Progenitor cell of endocrine pancreas (in vitro differentiated cells): ENCODE measurements at regions not wholly inside any gene's neighbourhood (a gene's known extent, or its start where the extent isn't known, plus 50 kb on each side); places are given as distances from the start of the nearest gene placed in this dataset.

Experiments
- DNase-seq: peaks from one replicate; pipeline ENCODE4 v3.0.0; 2021; ENCODE audit warnings: low spot score; ENCODE audit not compliant: unreplicated experiment
- H3K27ac Mint-ChIP-seq: 2 replicates; pipeline ENCODE4 v1.8.0; 2021; ENCODE audit warnings: mild to moderate bottlenecking, moderate library complexity, mixed read lengths
- H3K27me3 Mint-ChIP-seq: 2 replicates; pipeline ENCODE4 v1.8.0; 2021; ENCODE audit warnings: mixed read lengths
- H3K36me3 Mint-ChIP-seq: 2 replicates; pipeline ENCODE4 v1.8.0; 2022; ENCODE audit warnings: mixed read lengths; ENCODE audit not compliant: insufficient read depth
- H3K4me1 Mint-ChIP-seq: 2 replicates; pipeline ENCODE4 v1.8.0; 2021; ENCODE audit warnings: low read depth, mixed read lengths
- H3K4me3 Mint-ChIP-seq: 2 replicates; pipeline ENCODE4 v1.8.0; 2021; ENCODE audit warnings: low read depth, mild to moderate bottlenecking, moderate library complexity, mixed read lengths
- H3K9me3 Mint-ChIP-seq: 2 replicates; pipeline ENCODE4 v1.8.0; 2021; ENCODE audit warnings: low read depth, mixed read lengths
- TF ChIP-seq, protein P1 (sequence below): fragments of 200-600 bp; sonication (generic); IDR thresholded peaks from one replicate; pipeline ENCODE4 v1.5.0; 2021; ENCODE audit warnings: antibody characterized with exemption, mild to moderate bottlenecking; ENCODE audit not compliant: unreplicated experiment

GRCh38 chr2:42856891-42857632 is 64.7 kb upstream of the HAAO start:
- no peak for DNase-seq
- Mint-ChIP-seq H3K27ac (no peak overlapping the region), H3K36me3 (no peaks in the 10 kb centered on the region), H3K27me3 (peaks cover 6% of the 10 kb centered on the region), H3K9me3 (no peaks in the 10 kb centered on the region), H3K4me1 (peaks cover 14% of the 10 kb centered on the region), H3K4me3 (no peak overlapping the region)
- TF ChIP-seq, protein P1, sequence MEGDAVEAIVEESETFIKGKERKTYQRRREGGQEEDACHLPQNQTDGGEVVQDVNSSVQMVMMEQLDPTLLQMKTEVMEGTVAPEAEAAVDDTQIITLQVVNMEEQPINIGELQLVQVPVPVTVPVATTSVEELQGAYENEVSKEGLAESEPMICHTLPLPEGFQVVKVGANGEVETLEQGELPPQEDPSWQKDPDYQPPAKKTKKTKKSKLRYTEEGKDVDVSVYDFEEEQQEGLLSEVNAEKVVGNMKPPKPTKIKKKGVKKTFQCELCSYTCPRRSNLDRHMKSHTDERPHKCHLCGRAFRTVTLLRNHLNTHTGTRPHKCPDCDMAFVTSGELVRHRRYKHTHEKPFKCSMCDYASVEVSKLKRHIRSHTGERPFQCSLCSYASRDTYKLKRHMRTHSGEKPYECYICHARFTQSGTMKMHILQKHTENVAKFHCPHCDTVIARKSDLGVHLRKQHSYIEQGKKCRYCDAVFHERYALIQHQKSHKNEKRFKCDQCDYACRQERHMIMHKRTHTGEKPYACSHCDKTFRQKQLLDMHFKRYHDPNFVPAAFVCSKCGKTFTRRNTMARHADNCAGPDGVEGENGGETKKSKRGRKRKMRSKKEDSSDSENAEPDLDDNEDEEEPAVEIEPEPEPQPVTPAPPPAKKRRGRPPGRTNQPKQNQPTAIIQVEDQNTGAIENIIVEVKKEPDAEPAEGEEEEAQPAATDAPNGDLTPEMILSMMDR = no peak

DNA sequence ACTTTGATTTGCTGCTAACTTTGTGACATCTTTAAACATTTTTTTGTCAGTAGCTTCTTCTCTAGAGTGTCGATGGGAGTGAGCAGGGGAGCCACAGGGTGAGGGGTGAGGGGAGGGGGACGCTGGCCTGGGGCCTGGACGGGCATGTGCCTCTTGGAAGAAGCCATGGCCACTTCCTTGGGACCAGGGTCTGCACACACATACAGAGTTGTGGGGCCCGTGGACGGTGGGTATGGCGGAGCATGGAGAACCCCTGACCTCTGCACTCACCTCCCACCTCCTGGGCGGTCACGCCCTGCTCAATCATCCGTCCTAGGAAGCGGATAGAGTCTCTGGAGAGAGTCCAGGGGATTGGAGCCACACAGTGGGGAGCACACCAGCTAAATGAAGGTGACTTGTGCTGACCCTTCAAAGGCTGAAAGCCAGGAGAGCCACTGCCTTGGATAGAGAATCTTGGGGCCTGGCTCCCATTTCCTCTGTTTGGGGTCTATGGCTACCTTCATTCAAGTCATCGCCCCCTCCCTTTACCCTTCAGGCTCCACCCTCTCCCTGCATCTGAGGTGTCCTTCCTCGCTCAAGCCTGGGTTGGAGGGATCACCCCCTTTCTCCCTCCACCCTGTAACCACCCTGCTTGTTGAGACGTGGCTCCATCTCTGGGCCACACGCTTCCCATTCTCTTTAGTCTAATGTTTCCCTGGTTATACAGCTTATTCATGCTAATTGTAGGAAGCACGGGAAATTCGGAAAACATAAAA is 63.9 kb upstream of the HAAO start:
- Mint-ChIP-seq H3K9me3 (no peaks in the 10 kb centered on the region), H3K4me3 (no peak overlapping the region), H3K27ac (no peak overlapping the region)

DNA sequence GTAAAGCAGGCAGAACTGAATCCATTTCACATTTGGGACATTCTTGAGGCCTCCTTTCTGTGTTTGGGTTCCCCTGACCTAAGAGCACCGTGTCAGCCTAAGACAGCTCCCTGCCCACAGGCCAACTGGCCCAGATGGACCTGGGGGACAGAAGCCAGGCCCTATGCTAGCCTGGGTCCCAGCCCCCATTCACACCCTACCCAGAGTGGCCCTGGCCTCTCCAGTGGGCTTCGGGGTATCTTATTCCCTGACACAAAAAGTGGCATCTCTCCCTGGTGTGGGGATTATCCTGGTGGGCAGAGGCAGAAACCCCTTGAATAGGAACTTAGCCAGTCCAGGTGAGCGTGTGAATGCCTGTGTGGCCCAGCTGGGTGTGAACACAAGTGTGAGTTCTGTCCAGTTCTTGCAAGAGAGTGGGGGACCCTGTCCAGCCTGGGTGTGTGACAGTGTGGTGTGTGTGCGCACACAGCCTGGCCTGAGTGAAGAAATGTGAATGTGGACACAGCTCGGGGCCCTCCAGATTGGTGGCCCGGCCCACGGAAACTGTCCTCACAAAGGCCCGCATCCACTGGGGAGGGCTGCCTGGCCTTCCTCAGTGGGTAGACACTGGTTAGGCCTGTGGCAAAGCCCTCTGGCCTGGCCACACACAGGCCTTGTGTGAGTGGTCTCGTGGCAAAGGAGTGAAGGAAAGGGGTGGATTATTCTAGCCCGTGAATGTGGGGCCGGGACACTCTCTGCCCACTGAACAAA is 63.0 kb upstream of the HAAO start:
- peaks cover 14% of the 10 kb centered on the region for H3K4me1 Mint-ChIP-seq
- H3K36me3 Mint-ChIP-seq = no peaks in the 10 kb centered on the region
- TF ChIP-seq, protein P1 = no peak
- H3K27me3 Mint-ChIP-seq = peaks cover 6% of the 10 kb centered on the region
- no peak overlapping the region for H3K4me3 Mint-ChIP-seq
- H3K27ac Mint-ChIP-seq = no peak overlapping the region
- no peak for DNase-seq
- H3K9me3 Mint-ChIP-seq = no peaks in the 10 kb centered on the region

More for the DNA sequence above, 63.9 kb upstream of the HAAO start:
- DNase-seq = no peak
- TF ChIP-seq, protein P1 = no peak
- Mint-ChIP-seq H3K27me3 (peaks cover 6% of the 10 kb centered on the region), H3K4me1 (peaks cover 14% of the 10 kb centered on the region), H3K36me3 (no peaks in the 10 kb centered on the region)

DNA sequence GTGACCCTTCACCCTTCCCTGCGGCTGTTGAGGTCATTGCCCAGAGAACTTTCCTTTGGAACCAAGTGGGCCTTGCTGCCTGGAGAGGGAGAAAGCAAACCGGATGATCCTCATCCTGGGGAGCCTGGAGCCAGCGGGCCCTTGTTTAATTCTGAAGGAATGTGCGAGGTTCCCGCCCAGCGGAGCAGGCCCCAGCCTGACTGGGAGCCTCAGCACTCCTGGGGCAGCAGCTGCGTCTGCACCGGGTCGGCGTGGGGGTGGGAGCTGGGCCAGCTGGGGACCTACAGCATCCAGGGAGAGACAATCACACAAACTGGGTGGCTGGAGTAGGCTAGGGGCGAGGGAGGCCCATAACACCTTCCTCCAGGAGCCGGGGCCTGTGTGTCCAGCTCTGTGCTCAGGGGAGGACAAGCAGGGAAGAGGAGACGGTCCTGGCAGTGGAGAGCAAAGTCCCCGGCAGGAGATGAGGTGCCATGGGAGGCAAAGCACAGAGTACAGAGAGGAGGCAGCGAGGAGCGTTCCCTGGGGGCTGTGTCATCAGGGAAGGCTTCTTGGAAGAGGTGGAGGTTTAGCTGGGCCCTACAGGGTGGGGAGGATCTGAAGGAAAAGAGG is 61.9 kb upstream of the HAAO start:
- peaks cover 11% of the 10 kb centered on the region for H3K4me1 Mint-ChIP-seq
- no peaks in the 10 kb centered on the region for H3K36me3 Mint-ChIP-seq
- H3K4me3 Mint-ChIP-seq = no peak overlapping the region
- H3K27me3 Mint-ChIP-seq = peaks cover 8% of the 10 kb centered on the region
- DNase-seq = no peak
- no peaks in the 10 kb centered on the region for H3K9me3 Mint-ChIP-seq
- peak overlapping the region; percentile 25 for H3K27ac Mint-ChIP-seq
- TF ChIP-seq, protein P1 = no peak
